Adrenal gland (tissue), 9 donors: ENCODE measurements at regions not wholly inside any gene's neighbourhood (a gene's known extent, or its start where the extent isn't known, plus 50 kb on each side); places are given as distances from the start of the nearest gene placed in this dataset.

ENCODE experiments used
- DNase-seq, 7 donors: peaks; one replicate each; pipeline ENCODE4 v3.0.0-alpha.2; 2019 to 2020
- H3K27ac ChIP-seq, 5 donors: fragments of 200-600 bp; sonication (generic) in 4 of 5; 1 replicate in 3 of 5; 2 replicates in 2 of 5; pipeline versions ENCODE4 v1.5.1 to v1.8.0; 2016 to 2020; ENCODE audit warnings: mild to moderate bottlenecking in 1 of 5
- H3K27me3 ChIP-seq: fragments of 200-600 bp; 2 replicates; pipeline ENCODE4 v1.8.0; 2021
- H3K36me3 ChIP-seq, 2 donors: fragments of 200-600 bp; replicated peaks in 1 of 2; 1 replicate in 1 of 2; 2 replicates in 1 of 2; pipeline versions ENCODE4 v1.5.1 to v1.8.0; 2018 to 2022
- H3K4me1 ChIP-seq, 2 donors: fragments of 200-600 bp; replicated peaks in 1 of 2; 1 replicate in 1 of 2; 2 replicates in 1 of 2; pipeline versions ENCODE4 v1.5.1 to v1.8.0; 2018 to 2021
- H3K4me3 ChIP-seq, 4 donors: fragments of 200-600 bp; sonication (generic) in 3 of 4; one replicate each; pipeline ENCODE4 v1.5.1; 2016 to 2018
- H3K9me3 ChIP-seq, 3 donors: fragments of 200-600 bp; sonication (generic) in 1 of 3; replicated peaks in 1 of 3; 1 replicate in 2 of 3; 2 replicates in 1 of 3; pipeline versions ENCODE4 v1.5.1 to v1.8.0; 2016 to 2021
- CTCF ChIP-seq, 6 experiments: fragments of 450-650 bp in 4 of 6; fragments of 200-600 bp in 2 of 6; sonication (generic) in 1 of 6; IDR thresholded peaks; 1 replicate in 5 of 6; 2 replicates in 1 of 6; pipeline versions ENCODE4 v1.5.1 to v1.8.0; 2016 to 2021; ENCODE audit warnings: antibody characterized with exemption in 6 of 6, mild to moderate bottlenecking in 2 of 6, moderate library complexity in 1 of 6
- POLR2A ChIP-seq, 2 donors: fragments of 450-650 bp; IDR thresholded peaks; one replicate each; pipeline ENCODE4 v1.6.1; 2017; ENCODE audit warnings: antibody characterized with exemption in 2 of 2, mild to moderate bottlenecking in 2 of 2, moderate library complexity in 1 of 2
- WGBS, 4 donors: extraction: QIAGEN DNeasy Blood & Tissue Kit in 2 of 4; methylation state at CpG; one replicate each; pipeline versions ENCODE4 v1.1.5 to v1.1.7; 2013 to 2017; 5-methylcytosine and 5-hydroxymethylcytosine counted together
- intact Hi-C, 2 donors: fragments of 100-400 bp; cut with DNase I; formaldehyde crosslinking; loops; one replicate each; pipeline versions ENCODE4 v1.14.1 to v1.15.0; 2022 to 2023
- donor health status: healthy with polysubstance abuse.
- donor health status: Bipolar disorder and iron deficiency.
- donor health status: DM: yes; HTN: yes; CAD: no.
- donor health status: DM: no; HTN: no; CAD: no.
- donor health status: DM: no; HTN: no; CAD: no.

- Histone ChIP-seq H3K9me3 (no peaks in the 10 kb centered on the region), H3K27me3 (no peaks in the 10 kb centered on the region), H3K36me3 (no peaks in the 10 kb centered on the region), H3K27ac (no peak overlapping the region), H3K4me1 (no peaks in the 10 kb centered on the region), H3K4me3 (no peak overlapping the region)
- no peak for TF ChIP-seq POLR2A (IDR thresholded peaks at IDR 0.05)
- no peak for TF ChIP-seq CTCF (IDR thresholded peaks at IDR 0.05)
- WGBS, 4 donors, result 74 to 86% (median 79%) methylated on average over 8 of the region's 8 CpGs
- no peak for DNase-seq
- intact Hi-C loops, result no loop called here
These were observed 785.8 kb downstream of the MED13L start for GRCh38 chr12:115491511-115492250.

GRCh38 chr12:115489253-115489652, 788.2 kb downstream of the MED13L start:
- TF ChIP-seq POLR2A (IDR thresholded peaks at IDR 0.05) (no peak), CTCF (IDR thresholded peaks at IDR 0.05) (no peak)
- no peak overlapping the region for H3K27ac ChIP-seq
- no peaks in the 10 kb centered on the region for H3K9me3 ChIP-seq
- H3K4me3 ChIP-seq, result no peak overlapping the region
- intact Hi-C loops, result no loop called here
- WGBS, 4 donors, result 85 to 95% (median 91%) methylated on average over 3 to 8 of the region's 8 CpGs
- DNase-seq, result no peak
- no peaks in the 10 kb centered on the region for H3K36me3 ChIP-seq
- no peaks in the 10 kb centered on the region for H3K4me1 ChIP-seq
- no peaks in the 10 kb centered on the region for H3K27me3 ChIP-seq

GRCh38 chr12:115485967-115486366, 791.5 kb downstream of the MED13L start:
- intact Hi-C loops, result no loop called here
- 78 to 84% (median 82%) methylated on average over 6 of the region's 6 CpGs for WGBS, 4 donors

GRCh38 chr12:115485503-115485902, 792.0 kb downstream of the MED13L start:
- intact Hi-C loops, result no loop called here
- no peaks in the 10 kb centered on the region for H3K4me1 ChIP-seq
- no peaks in the 10 kb centered on the region for H3K9me3 ChIP-seq
- no peaks in the 10 kb centered on the region for H3K27me3 ChIP-seq
- no peak overlapping the region for H3K27ac ChIP-seq
- WGBS, 4 donors, result 80 to 93% (median 86%) methylated on average over 2 of the region's 2 CpGs
- H3K4me3 ChIP-seq, result no peak overlapping the region
- H3K36me3 ChIP-seq, result no peaks in the 10 kb centered on the region
- DNase-seq, result no peak
- no peak for TF ChIP-seq CTCF (IDR thresholded peaks at IDR 0.05)
- TF ChIP-seq POLR2A (IDR thresholded peaks at IDR 0.05), result no peak

More at GRCh38 chr12:115485967-115486366, 791.5 kb downstream of the MED13L start:
- Histone ChIP-seq H3K27ac (no peak overlapping the region), H3K4me1 (no peaks in the 10 kb centered on the region), H3K9me3 (no peaks in the 10 kb centered on the region), H3K27me3 (no peaks in the 10 kb centered on the region), H3K4me3 (no peak overlapping the region), H3K36me3 (no peaks in the 10 kb centered on the region)
- DNase-seq, result no peak
- no peak for TF ChIP-seq CTCF (IDR thresholded peaks at IDR 0.05)
- TF ChIP-seq POLR2A (IDR thresholded peaks at IDR 0.05), result no peak
